H54 (cell line): ENCODE measurements at regions not wholly inside any gene's neighbourhood (a gene's known extent, or its start where the extent isn't known, plus 50 kb on each side); places are given as distances from the start of the nearest gene placed in this dataset.

ENCODE experiments used
- DNase-seq: peaks from one replicate; pipeline ENCODE4 v3.0.0; 2011; ENCODE audit warnings: low spot score, mixed read lengths; ENCODE audit not compliant: insufficient read length
- FAIRE-seq: peaks from 3 replicates; lab custom pipeline; 2011; peaks lifted over from hg19 to GRCh38; lab: Jason Lieb, UNC
- POLR2A ChIP-seq: IDR thresholded peaks from 2 replicates; pipeline ENCODE4 v1.6.1; 2011; ENCODE audit warnings: low read depth, mild to moderate bottlenecking, low read length

GRCh38 chr2:147500819-147501395 is 343.9 kb upstream of the ACVR2A start:
- no peak for DNase-seq

GRCh38 chr2:147500229-147500628 is 344.6 kb upstream of the ACVR2A start:
- TF ChIP-seq POLR2A: no peak
- FAIRE-seq: no peak
- DNase-seq: no peak

More at GRCh38 chr2:147500819-147501395, 343.9 kb upstream of the ACVR2A start:
- no peak for TF ChIP-seq POLR2A
- FAIRE-seq: no peak

- TF ChIP-seq POLR2A: no peak
- DNase-seq (no peak), FAIRE-seq (no peak)
Observed at GRCh38 chr2:147499785-147500184, 345.0 kb upstream of the ACVR2A start.

GRCh38 chr2:147495734-147496133 is 349.1 kb upstream of the ACVR2A start:
- no peak for TF ChIP-seq POLR2A
- DNase-seq (no peak), FAIRE-seq (no peak)

- DNase-seq (no peak), FAIRE-seq (no peak)
- TF ChIP-seq POLR2A: no peak
Observed at GRCh38 chr2:147492471-147492870, 352.4 kb upstream of the ACVR2A start.

GRCh38 chr2:147491506-147491905 is 353.3 kb upstream of the ACVR2A start:
- no peak for DNase-seq
- no peak for TF ChIP-seq POLR2A
- FAIRE-seq: no peak

GRCh38 chr2:147490401-147491261 is 354.2 kb upstream of the ACVR2A start:
- DNase-seq (no peak), FAIRE-seq (no peak)
- no peak for TF ChIP-seq POLR2A

GRCh38 chr2:147488472-147488871 is 356.4 kb upstream of the ACVR2A start:
- FAIRE-seq (no peak), DNase-seq (no peak)
- TF ChIP-seq POLR2A: no peak

- no peak for FAIRE-seq
- DNase-seq: no peak
- TF ChIP-seq POLR2A: no peak
Observed at GRCh38 chr2:147487978-147488289, 356.9 kb upstream of the ACVR2A start.

- FAIRE-seq: no peak
- TF ChIP-seq POLR2A: no peak
- no peak for DNase-seq
Observed at GRCh38 chr2:147487286-147487977, 357.4 kb upstream of the ACVR2A start.

GRCh38 chr2:147485210-147485851 is 359.5 kb upstream of the ACVR2A start:
- TF ChIP-seq POLR2A: no peak
- DNase-seq: no peak
- FAIRE-seq: no peak

- TF ChIP-seq POLR2A: no peak
- DNase-seq (no peak), FAIRE-seq (no peak)
Observed at GRCh38 chr2:147483911-147484310, 360.9 kb upstream of the ACVR2A start.

- FAIRE-seq: no peak
- DNase-seq: no peak
- no peak for TF ChIP-seq POLR2A
Observed at GRCh38 chr2:147482916-147483669, 361.7 kb upstream of the ACVR2A start.
